MM.1S (cell line): ENCODE measurements at regions not wholly inside any gene's neighbourhood (a gene's known extent, or its start where the extent isn't known, plus 50 kb on each side); places are given as distances from the start of the nearest gene placed in this dataset.

Experiments
- EZH2 ChIP-seq: fragments of 300-600 bp; sonication (generic); optimal IDR thresholded peaks from 2 replicates; pipeline ENCODE3; 2017; ENCODE audit warnings: low read depth, mild to moderate bottlenecking, antibody characterized with exemption, low read length, mixed read lengths
- TF ChIP-seq, protein P1 (sequence below): fragments of 300-600 bp; sonication (generic); IDR thresholded peaks from 2 replicates; pipeline ENCODE4 v1.5.1; 2016; ENCODE audit warnings: antibody characterized with exemption, low read length, mixed read lengths

DNA sequence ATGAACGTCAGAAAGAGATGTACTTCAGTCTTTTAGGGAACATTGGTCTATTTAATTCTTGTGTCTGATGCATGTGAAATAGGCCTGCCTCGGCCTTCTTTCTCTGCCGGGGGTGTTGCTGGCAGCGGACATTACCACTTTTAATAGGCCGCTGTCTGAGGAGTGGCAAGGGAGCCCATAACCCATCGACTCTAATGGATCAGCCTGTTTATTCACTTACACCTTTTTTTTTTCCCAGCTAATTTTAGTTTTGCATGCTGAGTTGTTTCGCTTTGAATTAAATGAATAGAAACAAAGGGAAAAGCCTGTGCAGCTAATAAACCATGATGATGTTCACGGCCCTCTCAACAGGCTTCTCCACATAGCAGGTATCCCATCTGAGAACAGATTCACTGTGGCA lies 78.4 kb downstream of the KCTD15 start:
- TF ChIP-seq, protein P1, sequence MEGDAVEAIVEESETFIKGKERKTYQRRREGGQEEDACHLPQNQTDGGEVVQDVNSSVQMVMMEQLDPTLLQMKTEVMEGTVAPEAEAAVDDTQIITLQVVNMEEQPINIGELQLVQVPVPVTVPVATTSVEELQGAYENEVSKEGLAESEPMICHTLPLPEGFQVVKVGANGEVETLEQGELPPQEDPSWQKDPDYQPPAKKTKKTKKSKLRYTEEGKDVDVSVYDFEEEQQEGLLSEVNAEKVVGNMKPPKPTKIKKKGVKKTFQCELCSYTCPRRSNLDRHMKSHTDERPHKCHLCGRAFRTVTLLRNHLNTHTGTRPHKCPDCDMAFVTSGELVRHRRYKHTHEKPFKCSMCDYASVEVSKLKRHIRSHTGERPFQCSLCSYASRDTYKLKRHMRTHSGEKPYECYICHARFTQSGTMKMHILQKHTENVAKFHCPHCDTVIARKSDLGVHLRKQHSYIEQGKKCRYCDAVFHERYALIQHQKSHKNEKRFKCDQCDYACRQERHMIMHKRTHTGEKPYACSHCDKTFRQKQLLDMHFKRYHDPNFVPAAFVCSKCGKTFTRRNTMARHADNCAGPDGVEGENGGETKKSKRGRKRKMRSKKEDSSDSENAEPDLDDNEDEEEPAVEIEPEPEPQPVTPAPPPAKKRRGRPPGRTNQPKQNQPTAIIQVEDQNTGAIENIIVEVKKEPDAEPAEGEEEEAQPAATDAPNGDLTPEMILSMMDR: no peak
- no peak for TF ChIP-seq EZH2
